OCI-LY7 (cell line): ENCODE measurements at regions not wholly inside any gene's neighbourhood (a gene's known extent, or its start where the extent isn't known, plus 50 kb on each side); places are given as distances from the start of the nearest gene placed in this dataset.
"Not testable (repeated sequence)": the region's sequence is repeated elsewhere in the genome, so short reads cannot be mapped to it uniquely, and the experiment has no call there.

Source experiments
- CTCF ChIP-seq: fragments of 200-600 bp; sonication (generic); conservative IDR thresholded peaks from 2 replicates; pipeline ENCODE4 v1.5.1; 2014; ENCODE audit warnings: mild to moderate bottlenecking, antibody characterized with exemption, low read length, moderate library complexity, mixed read lengths
- EZH2phosphoT487 ChIP-seq: fragments of 200-600 bp; sonication (generic); IDR thresholded peaks from 2 replicates; pipeline ENCODE4 v1.6.1; 2018; ENCODE audit warnings: low read depth, borderline replicate concordance, mild to moderate bottlenecking, mixed run types, antibody characterized with exemption, low read length, moderate library complexity, mixed read lengths

- not testable (repeated sequence) for TF ChIP-seq CTCF, EZH2phosphoT487
Observed at GRCh38 chr10:8868924-8869323, 814.4 kb downstream of the GATA3 start.
